Activated B cell treated with CpG ODN at 0.5 μM for 24 hours (primary cell): ENCODE measurements at regions not wholly inside any gene's neighbourhood (a gene's known extent, or its start where the extent isn't known, plus 50 kb on each side); places are given as distances from the start of the nearest gene placed in this dataset.

Experiments
- ATAC-seq: fragments of 200-7000 bp; cut with Tn5 transposase; one replicate; pipeline ENCODE4 v1.10.0; 2021; ENCODE audit warnings: low read depth, mild to moderate bottlenecking, moderate library complexity
- CTCF ChIA-PET: fragments of 350-600 bp; sonication (Branson Sonifier 250); formaldehyde crosslinking; loops from one replicate; lab custom pipeline; 2021; ENCODE audit warnings: antibody characterized with exemption; lab: Charles Lee
- POLR2A ChIA-PET: fragments of 350-600 bp; sonication (Branson Sonifier 250); formaldehyde crosslinking; loops from one replicate; lab custom pipeline; 2021; ENCODE audit warnings: antibody characterized with exemption; lab: Charles Lee
- DNase-seq: peaks from one replicate; pipeline ENCODE4 v3.0.0; 2022
- H3K27ac Mint-ChIP-seq: one replicate; pipeline ENCODE4 v1.8.0; 2020; ENCODE audit warnings: mixed read lengths
- H3K27me3 Mint-ChIP-seq: one replicate; pipeline ENCODE4 v1.8.0; 2021; ENCODE audit warnings: mixed read lengths
- H3K36me3 Mint-ChIP-seq: one replicate; pipeline ENCODE4 v1.8.0; 2021; ENCODE audit warnings: low read depth, mixed read lengths
- H3K4me1 Mint-ChIP-seq: one replicate; pipeline ENCODE4 v1.8.0; 2021; ENCODE audit warnings: mixed read lengths
- H3K4me3 Mint-ChIP-seq: one replicate; pipeline ENCODE4 v1.8.0; 2020; ENCODE audit warnings: mild to moderate bottlenecking, mixed read lengths
- H3K9me3 Mint-ChIP-seq: one replicate; pipeline ENCODE4 v1.8.0; 2020; ENCODE audit warnings: mixed read lengths
- intact Hi-C: fragments of 100-400 bp; cut with micrococcal nuclease; formaldehyde crosslinking; loops from one replicate; pipeline ENCODE4 v1.15.1; 2024
- TF ChIP-seq, protein P1 (sequence below): fragments of 200-600 bp; IDR thresholded peaks from one replicate; pipeline ENCODE4 v1.8.0; 2022; ENCODE audit warnings: antibody characterized with exemption, mild to moderate bottlenecking

DNA sequence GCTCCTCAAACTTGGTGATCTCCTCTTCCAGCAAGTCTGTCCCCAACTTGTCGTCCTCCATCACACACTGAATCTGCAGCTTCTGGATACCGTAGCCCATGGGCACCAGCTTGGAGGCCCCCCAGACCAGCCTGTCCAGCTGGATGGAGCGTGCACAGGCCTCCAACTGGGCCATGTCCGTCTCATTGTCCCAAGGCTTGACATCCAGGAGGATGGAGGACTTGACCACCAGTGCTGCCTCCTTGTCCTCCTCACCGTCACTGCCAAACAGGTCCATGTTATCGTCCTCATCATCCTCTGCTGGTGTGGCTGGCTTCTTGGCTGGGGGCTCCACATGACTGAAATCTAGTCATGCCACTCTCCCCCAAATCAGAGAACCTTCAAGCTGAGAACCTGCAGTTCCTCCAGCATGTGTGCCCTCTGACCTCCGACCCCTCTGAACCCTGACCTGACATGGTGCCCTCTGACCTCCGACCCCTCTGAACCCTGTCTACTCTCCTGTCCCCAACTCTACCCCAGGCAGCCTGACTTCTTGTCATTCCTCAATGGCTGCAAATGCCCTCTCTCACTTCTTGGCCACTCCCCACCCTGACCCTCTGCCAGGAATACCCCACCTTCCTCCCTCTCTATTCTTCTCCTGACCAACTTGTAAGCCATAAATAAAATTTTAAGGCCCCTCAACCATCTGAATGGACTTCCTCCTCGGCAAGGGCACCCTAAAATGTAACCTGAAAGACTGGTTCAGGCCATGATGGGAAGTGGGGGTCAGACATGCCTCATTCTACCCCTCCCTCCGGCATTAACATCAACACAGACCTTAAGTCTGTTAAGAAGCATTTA is 275.7 kb upstream of the C1orf174 start:
- intact Hi-C loops: no loop called here
- ChIA-PET CTCF (no interaction called here), POLR2A (no interaction called here)
- H3K27ac Mint-ChIP-seq: no peak overlapping the region
- H3K27me3 Mint-ChIP-seq: no peaks in the 10 kb centered on the region
- no peak overlapping the region for H3K4me3 Mint-ChIP-seq
- ATAC-seq (no peak), DNase-seq (no peak)
- TF ChIP-seq, protein P1, sequence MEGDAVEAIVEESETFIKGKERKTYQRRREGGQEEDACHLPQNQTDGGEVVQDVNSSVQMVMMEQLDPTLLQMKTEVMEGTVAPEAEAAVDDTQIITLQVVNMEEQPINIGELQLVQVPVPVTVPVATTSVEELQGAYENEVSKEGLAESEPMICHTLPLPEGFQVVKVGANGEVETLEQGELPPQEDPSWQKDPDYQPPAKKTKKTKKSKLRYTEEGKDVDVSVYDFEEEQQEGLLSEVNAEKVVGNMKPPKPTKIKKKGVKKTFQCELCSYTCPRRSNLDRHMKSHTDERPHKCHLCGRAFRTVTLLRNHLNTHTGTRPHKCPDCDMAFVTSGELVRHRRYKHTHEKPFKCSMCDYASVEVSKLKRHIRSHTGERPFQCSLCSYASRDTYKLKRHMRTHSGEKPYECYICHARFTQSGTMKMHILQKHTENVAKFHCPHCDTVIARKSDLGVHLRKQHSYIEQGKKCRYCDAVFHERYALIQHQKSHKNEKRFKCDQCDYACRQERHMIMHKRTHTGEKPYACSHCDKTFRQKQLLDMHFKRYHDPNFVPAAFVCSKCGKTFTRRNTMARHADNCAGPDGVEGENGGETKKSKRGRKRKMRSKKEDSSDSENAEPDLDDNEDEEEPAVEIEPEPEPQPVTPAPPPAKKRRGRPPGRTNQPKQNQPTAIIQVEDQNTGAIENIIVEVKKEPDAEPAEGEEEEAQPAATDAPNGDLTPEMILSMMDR: no peak
- H3K36me3 Mint-ChIP-seq: no peaks in the 10 kb centered on the region
- H3K4me1 Mint-ChIP-seq: no peaks in the 10 kb centered on the region
- H3K9me3 Mint-ChIP-seq: no peaks in the 10 kb centered on the region

DNA sequence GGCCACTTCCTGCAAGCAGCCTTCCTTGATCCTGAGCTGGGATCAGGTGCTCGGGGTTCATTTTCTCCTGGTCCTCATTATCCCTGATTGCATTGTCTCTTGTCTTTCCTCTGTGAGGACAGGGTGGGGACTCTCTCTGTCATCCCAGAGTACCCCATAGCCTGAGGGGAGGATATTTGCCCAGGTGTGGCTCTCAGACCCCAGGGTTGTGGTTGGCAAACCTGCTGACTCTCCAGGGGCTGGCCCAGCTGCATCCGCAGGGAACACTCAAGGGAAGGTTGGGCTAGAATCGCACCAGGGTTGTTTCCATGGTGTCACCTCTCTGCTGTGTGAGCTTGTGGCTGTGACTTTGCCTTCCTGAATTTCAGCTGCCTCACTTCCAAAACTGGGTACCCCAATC is 276.8 kb upstream of the C1orf174 start:
- no peak for ATAC-seq
- TF ChIP-seq, protein P1: no peak
- ChIA-PET CTCF (no interaction called here), POLR2A (no interaction called here)
- Mint-ChIP-seq H3K4me1 (no peaks in the 10 kb centered on the region), H3K9me3 (no peaks in the 10 kb centered on the region), H3K27ac (no peak overlapping the region), H3K4me3 (no peak overlapping the region), H3K27me3 (no peaks in the 10 kb centered on the region), H3K36me3 (no peaks in the 10 kb centered on the region)
- intact Hi-C loops: no loop called here
- no peak for DNase-seq

DNA sequence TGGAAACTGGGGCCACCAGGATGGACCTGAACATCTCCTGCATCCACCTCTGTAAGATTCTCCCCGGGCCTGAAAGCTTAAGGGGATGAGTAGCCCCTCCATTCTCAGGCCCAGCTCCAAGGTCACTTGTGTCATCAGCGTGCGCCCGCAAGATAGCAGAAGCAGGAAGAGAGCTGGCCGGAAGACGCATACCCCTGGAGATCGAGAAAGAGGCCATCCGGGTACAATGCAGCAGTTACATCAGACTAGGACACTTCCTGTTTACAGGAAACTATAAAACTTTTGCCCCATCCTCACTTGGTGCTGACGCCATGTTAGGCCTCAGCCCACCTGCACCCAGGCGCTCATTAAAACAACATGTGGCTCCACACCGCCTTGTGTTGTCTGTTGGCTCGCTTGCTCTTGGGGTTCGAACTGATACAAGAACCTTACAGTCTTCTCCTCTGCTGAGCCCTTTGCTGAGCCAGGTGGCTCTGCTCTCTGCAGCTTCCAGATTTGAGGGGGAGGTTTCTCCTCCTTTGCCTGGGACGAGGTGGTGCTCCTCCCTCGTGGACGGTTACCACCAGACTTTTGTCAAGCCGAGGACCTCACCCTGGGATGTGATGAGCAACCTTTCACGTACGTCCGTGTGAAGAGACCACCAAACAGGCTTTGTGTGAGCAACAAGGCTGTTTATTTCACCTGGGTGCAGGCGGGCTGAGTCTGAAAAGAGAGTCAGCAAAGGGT is 277.5 kb upstream of the C1orf174 start:
- no peak overlapping the region for H3K4me3 Mint-ChIP-seq
- intact Hi-C loops: no loop called here
- ChIA-PET POLR2A (no interaction called here), CTCF (no interaction called here)
- TF ChIP-seq, protein P1: no peak
- no peaks in the 10 kb centered on the region for H3K27me3 Mint-ChIP-seq
- no peak overlapping the region for H3K27ac Mint-ChIP-seq
- DNase-seq (no peak), ATAC-seq (no peak)
- H3K4me1 Mint-ChIP-seq: no peaks in the 10 kb centered on the region
- H3K36me3 Mint-ChIP-seq: no peaks in the 10 kb centered on the region
- H3K9me3 Mint-ChIP-seq: no peaks in the 10 kb centered on the region

DNA sequence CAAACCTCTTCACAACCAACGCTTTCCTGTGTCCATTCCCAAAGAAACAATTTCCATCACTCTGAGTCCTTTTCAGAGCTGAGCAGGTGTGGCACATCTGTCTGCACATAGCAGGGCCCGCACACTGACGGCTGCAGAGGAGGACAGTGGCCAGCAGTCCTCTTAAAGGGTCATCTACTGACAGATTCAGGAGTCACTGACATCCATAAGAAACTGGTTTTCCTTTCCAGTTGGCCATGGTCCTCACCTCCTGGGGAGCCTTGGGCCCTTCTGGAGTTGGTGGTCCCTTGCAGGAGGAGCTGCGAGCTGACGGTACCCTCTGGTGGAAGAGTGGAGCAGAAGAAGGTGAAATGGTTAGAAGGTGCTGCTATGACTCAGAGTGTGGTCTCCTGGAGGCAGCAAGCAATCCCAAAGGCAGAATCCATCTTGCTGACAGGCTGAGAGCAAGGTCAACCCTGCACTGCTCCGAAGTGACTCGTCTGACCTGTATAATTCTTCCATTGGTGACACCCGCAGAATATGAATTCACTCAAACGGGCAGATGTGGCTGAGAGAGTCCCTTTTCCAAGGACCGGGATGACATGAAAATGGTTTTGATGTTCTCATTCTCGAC is 278.5 kb upstream of the C1orf174 start:
- no peak overlapping the region for H3K27ac Mint-ChIP-seq
- H3K36me3 Mint-ChIP-seq: no peaks in the 10 kb centered on the region
- TF ChIP-seq, protein P1: no peak
- H3K4me1 Mint-ChIP-seq: no peaks in the 10 kb centered on the region
- CTCF ChIA-PET: no interaction called here
- DNase-seq: no peak
- H3K27me3 Mint-ChIP-seq: no peaks in the 10 kb centered on the region
- ATAC-seq: no peak
- no peak overlapping the region for H3K4me3 Mint-ChIP-seq
- POLR2A ChIA-PET: no interaction called here
- intact Hi-C loops: no loop called here
- no peaks in the 10 kb centered on the region for H3K9me3 Mint-ChIP-seq
